ENCODE measurements at regions not wholly inside any gene's neighbourhood (a gene's known extent, or its start where the extent isn't known, plus 50 kb on each side); places are given as distances from the start of the nearest gene placed in this dataset.

DNA sequence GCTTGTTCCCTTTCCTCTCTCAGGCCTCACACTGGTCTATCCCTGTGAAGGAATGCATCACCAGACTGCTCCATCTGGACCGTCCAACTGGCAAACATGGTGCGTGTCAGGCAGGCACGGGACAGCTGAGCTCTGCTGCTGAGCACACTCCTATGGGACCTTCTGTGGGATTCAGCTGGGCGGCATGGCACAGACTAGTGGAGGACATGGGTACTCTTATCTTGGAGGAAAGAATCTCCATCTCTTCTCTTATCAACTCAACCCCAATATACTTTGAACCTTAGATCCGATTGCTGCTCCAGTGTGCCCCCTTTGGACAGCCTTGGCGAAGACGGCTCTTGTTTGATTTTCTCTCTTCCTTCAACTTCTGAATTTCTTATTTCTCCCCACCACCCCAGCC, 593.6 kb downstream of the ETS1 start:
- Mint-ChIP-seq H3K27me3 (ENCODE audit: insufficient read depth, low read depth, poor library complexity) (peaks cover 4% of the 10 kb centered on the region), H3K36me3 (ENCODE audit: low read depth) (no peaks in the 10 kb centered on the region), H3K27ac (no peak overlapping the region), H3K4me1 (no peaks in the 10 kb centered on the region), H3K9me3 (no peaks in the 10 kb centered on the region), H3K4me3 (no peak overlapping the region)
- Histone ChIP-seq H2AFZ (no peak overlapping the region), H4K20me1 (replicated peaks; ENCODE audit: insufficient read depth) (no peaks in the 10 kb centered on the region), H3K27me3 (ENCODE audit: insufficient read depth) (no peaks in the 10 kb centered on the region), H3K4me2 (no peak overlapping the region), H3K36me3 (ENCODE audit: insufficient read depth) (no peaks in the 10 kb centered on the region), H3K4me1 (ENCODE audit: insufficient read depth) (no peaks in the 10 kb centered on the region), H3K27ac (ENCODE audit: low read depth) (no peak overlapping the region), H3K9me2 (ENCODE audit: insufficient read depth) (peaks cover 5% of the 10 kb centered on the region), H3K4me3 (no peak overlapping the region), H3F3A (replicated peaks; ENCODE audit: low read depth) (no peaks in the 10 kb centered on the region), H3K79me2 (replicated peaks; ENCODE audit: insufficient read depth) (no peaks in the 10 kb centered on the region)
- TF ChIP-seq EZH2phosphoT487 (IDR thresholded peaks at IDR 0.05; ENCODE audit: unreplicated experiment) = no peak
- TF ChIP-seq POLR2AphosphoS5 (IDR thresholded peaks at IDR 0.05; ENCODE audit: low read depth) = no peak
- TF ChIP-seq, protein P1, sequence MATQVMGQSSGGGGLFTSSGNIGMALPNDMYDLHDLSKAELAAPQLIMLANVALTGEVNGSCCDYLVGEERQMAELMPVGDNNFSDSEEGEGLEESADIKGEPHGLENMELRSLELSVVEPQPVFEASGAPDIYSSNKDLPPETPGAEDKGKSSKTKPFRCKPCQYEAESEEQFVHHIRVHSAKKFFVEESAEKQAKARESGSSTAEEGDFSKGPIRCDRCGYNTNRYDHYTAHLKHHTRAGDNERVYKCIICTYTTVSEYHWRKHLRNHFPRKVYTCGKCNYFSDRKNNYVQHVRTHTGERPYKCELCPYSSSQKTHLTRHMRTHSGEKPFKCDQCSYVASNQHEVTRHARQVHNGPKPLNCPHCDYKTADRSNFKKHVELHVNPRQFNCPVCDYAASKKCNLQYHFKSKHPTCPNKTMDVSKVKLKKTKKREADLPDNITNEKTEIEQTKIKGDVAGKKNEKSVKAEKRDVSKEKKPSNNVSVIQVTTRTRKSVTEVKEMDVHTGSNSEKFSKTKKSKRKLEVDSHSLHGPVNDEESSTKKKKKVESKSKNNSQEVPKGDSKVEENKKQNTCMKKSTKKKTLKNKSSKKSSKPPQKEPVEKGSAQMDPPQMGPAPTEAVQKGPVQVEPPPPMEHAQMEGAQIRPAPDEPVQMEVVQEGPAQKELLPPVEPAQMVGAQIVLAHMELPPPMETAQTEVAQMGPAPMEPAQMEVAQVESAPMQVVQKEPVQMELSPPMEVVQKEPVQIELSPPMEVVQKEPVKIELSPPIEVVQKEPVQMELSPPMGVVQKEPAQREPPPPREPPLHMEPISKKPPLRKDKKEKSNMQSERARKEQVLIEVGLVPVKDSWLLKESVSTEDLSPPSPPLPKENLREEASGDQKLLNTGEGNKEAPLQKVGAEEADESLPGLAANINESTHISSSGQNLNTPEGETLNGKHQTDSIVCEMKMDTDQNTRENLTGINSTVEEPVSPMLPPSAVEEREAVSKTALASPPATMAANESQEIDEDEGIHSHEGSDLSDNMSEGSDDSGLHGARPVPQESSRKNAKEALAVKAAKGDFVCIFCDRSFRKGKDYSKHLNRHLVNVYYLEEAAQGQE (IDR thresholded peaks at IDR 0.05; ENCODE audit: unreplicated experiment) = no peak
- TF ChIP-seq, protein P2, sequence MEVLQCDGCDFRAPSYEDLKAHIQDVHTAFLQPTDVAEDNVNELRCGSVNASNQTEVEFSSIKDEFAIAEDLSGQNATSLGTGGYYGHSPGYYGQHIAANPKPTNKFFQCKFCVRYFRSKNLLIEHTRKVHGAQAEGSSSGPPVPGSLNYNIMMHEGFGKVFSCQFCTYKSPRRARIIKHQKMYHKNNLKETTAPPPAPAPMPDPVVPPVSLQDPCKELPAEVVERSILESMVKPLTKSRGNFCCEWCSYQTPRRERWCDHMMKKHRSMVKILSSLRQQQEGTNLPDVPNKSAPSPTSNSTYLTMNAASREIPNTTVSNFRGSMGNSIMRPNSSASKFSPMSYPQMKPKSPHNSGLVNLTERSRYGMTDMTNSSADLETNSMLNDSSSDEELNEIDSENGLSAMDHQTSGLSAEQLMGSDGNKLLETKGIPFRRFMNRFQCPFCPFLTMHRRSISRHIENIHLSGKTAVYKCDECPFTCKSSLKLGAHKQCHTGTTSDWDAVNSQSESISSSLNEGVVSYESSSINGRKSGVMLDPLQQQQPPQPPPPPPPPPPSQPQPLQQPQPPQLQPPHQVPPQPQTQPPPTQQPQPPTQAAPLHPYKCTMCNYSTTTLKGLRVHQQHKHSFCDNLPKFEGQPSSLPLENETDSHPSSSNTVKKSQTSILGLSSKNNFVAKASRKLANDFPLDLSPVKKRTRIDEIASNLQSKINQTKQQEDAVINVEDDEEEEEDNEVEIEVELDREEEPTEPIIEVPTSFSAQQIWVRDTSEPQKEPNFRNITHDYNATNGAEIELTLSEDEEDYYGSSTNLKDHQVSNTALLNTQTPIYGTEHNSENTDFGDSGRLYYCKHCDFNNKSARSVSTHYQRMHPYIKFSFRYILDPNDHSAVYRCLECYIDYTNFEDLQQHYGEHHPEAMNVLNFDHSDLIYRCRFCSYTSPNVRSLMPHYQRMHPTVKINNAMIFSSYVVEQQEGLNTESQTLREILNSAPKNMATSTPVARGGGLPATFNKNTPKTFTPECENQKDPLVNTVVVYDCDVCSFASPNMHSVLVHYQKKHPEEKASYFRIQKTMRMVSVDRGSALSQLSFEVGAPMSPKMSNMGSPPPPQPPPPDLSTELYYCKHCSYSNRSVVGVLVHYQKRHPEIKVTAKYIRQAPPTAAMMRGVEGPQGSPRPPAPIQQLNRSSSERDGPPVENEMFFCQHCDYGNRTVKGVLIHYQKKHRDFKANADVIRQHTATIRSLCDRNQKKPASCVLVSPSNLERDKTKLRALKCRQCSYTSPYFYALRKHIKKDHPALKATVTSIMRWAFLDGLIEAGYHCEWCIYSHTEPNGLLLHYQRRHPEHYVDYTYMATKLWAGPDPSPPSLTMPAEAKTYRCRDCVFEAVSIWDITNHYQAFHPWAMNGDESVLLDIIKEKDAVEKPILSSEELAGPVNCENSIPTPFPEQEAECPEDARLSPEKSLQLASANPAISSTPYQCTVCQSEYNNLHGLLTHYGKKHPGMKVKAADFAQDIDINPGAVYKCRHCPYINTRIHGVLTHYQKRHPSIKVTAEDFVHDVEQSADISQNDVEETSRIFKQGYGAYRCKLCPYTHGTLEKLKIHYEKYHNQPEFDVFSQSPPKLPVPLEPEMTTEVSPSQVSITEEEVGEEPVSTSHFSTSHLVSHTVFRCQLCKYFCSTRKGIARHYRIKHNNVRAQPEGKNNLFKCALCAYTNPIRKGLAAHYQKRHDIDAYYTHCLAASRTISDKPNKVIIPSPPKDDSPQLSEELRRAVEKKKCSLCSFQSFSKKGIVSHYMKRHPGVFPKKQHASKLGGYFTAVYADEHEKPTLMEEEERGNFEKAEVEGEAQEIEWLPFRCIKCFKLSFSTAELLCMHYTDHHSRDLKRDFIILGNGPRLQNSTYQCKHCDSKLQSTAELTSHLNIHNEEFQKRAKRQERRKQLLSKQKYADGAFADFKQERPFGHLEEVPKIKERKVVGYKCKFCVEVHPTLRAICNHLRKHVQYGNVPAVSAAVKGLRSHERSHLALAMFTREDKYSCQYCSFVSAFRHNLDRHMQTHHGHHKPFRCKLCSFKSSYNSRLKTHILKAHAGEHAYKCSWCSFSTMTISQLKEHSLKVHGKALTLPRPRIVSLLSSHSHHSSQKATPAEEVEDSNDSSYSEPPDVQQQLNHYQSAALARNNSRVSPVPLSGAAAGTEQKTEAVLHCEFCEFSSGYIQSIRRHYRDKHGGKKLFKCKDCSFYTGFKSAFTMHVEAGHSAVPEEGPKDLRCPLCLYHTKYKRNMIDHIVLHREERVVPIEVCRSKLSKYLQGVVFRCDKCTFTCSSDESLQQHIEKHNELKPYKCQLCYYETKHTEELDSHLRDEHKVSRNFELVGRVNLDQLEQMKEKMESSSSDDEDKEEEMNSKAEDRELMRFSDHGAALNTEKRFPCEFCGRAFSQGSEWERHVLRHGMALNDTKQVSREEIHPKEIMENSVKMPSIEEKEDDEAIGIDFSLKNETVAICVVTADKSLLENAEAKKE (CRISPR knock-in tag; IDR thresholded peaks at IDR 0.05) = no peak
- TF ChIP-seq, protein P3, sequence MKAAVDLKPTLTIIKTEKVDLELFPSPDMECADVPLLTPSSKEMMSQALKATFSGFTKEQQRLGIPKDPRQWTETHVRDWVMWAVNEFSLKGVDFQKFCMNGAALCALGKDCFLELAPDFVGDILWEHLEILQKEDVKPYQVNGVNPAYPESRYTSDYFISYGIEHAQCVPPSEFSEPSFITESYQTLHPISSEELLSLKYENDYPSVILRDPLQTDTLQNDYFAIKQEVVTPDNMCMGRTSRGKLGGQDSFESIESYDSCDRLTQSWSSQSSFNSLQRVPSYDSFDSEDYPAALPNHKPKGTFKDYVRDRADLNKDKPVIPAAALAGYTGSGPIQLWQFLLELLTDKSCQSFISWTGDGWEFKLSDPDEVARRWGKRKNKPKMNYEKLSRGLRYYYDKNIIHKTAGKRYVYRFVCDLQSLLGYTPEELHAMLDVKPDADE (IDR thresholded peaks at IDR 0.05) = no peak
- TF ChIP-seq, protein P4, sequence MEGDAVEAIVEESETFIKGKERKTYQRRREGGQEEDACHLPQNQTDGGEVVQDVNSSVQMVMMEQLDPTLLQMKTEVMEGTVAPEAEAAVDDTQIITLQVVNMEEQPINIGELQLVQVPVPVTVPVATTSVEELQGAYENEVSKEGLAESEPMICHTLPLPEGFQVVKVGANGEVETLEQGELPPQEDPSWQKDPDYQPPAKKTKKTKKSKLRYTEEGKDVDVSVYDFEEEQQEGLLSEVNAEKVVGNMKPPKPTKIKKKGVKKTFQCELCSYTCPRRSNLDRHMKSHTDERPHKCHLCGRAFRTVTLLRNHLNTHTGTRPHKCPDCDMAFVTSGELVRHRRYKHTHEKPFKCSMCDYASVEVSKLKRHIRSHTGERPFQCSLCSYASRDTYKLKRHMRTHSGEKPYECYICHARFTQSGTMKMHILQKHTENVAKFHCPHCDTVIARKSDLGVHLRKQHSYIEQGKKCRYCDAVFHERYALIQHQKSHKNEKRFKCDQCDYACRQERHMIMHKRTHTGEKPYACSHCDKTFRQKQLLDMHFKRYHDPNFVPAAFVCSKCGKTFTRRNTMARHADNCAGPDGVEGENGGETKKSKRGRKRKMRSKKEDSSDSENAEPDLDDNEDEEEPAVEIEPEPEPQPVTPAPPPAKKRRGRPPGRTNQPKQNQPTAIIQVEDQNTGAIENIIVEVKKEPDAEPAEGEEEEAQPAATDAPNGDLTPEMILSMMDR (conservative IDR thresholded peaks at IDR 0.05; ENCODE audit: low read depth in 2 of 2) = peak; percentile 48 to 61
- no peak for TF ChIP-seq ZNF331 (CRISPR knock-in tag; IDR thresholded peaks at IDR 0.05; ENCODE audit: low read depth)
- TF ChIP-seq JUNB (IDR thresholded peaks at IDR 0.05; ENCODE audit: unreplicated experiment) = no peak
- peak; percentile 83 for ATAC-seq
- peak; percentile 56 for DNase-seq (ENCODE audit: low spot score)

All from GM23338 (cell line).